Brain microvascular endothelial cell (primary cell): ENCODE measurements at regions not wholly inside any gene's neighbourhood (a gene's known extent, or its start where the extent isn't known, plus 50 kb on each side); places are given as distances from the start of the nearest gene placed in this dataset.

Experiments
- DNase-seq: peaks from one replicate; pipeline ENCODE4 v3.0.0-alpha.2; 2020
- H3K27ac ChIP-seq: fragments of 250-450 bp; sonication (Bioruptor Pico); 2 replicates; pipeline ENCODE4 v1.5.1; 2020; ENCODE audit warnings: mild to moderate bottlenecking, moderate library complexity
- H3K27me3 ChIP-seq: fragments of 250-450 bp; sonication (Bioruptor Pico); replicated peaks from 2 replicates; pipeline ENCODE4 v1.5.1; 2020; ENCODE audit warnings: mild to moderate bottlenecking
- H3K36me3 ChIP-seq: fragments of 250-450 bp; sonication (Bioruptor Pico); replicated peaks from 2 replicates; pipeline ENCODE4 v1.5.1; 2020; ENCODE audit warnings: mild to moderate bottlenecking
- H3K4me3 ChIP-seq: 2 replicates; pipeline ENCODE4 v1.5.1; 2011; ENCODE audit warnings: low read depth, mild to moderate bottlenecking, control low read depth, low read length, moderate library complexity
- in situ Hi-C: cut with HindIII; loops from 2 replicates; pipeline ENCODE4 v1.10.0; 2017; ENCODE audit warnings: low sequenced_read_pairs, low pct_ligation_motif_present
- TF ChIP-seq, protein P1 (sequence below): IDR thresholded peaks from 2 replicates; pipeline ENCODE4 v1.5.1; 2011; ENCODE audit warnings: low read depth, mild to moderate bottlenecking, moderate library complexity, low read length, control low read depth, inconsistent platforms; ENCODE audit errors: missing control alignments

DNA sequence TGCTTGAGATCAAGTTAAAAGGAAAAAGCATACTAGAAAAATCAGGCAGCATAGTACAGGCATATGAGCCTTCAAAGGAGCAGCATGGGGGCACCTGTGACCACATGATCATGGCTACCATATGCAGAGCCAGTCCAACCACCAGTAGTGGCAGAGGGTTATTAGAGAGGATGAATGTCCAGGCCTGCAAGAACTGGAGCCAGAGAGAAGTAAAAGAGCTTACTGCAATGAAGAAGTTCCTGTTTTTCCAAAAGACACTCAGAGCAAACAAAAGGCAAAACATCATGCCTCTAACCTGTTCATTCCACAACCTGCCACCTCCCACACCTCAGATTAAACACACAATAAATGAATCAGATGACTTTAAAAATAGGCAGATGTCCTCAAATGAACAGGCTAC is 99.6 kb upstream of the NAMPT start:
- TF ChIP-seq, protein P1, sequence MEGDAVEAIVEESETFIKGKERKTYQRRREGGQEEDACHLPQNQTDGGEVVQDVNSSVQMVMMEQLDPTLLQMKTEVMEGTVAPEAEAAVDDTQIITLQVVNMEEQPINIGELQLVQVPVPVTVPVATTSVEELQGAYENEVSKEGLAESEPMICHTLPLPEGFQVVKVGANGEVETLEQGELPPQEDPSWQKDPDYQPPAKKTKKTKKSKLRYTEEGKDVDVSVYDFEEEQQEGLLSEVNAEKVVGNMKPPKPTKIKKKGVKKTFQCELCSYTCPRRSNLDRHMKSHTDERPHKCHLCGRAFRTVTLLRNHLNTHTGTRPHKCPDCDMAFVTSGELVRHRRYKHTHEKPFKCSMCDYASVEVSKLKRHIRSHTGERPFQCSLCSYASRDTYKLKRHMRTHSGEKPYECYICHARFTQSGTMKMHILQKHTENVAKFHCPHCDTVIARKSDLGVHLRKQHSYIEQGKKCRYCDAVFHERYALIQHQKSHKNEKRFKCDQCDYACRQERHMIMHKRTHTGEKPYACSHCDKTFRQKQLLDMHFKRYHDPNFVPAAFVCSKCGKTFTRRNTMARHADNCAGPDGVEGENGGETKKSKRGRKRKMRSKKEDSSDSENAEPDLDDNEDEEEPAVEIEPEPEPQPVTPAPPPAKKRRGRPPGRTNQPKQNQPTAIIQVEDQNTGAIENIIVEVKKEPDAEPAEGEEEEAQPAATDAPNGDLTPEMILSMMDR: no peak
- Histone ChIP-seq H3K27ac (no peak overlapping the region), H3K4me3 (no peak overlapping the region), H3K27me3 (no peaks in the 10 kb centered on the region), H3K36me3 (no peaks in the 10 kb centered on the region)
- in situ Hi-C loops: no loop called here
- DNase-seq: no peak

DNA sequence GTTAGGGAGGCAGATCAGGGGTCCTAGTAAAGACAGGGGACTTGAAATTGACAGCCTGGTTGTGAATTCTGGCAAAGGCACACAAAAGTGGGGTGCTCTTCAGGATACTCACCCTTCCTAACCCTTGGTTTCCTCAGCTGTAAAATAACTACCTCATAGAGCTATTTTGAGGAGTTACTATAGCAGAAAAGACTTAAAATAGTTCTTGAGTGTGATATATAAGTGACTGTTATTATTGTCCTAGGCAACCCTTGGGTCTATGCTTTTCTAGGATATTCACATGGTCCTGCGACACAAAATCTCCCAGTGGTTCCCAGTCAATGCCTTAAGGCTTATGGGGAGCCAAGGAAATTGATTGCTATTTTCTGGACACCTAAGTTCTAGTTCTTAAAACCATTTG is 98.1 kb upstream of the NAMPT start:
- no peaks in the 10 kb centered on the region for H3K36me3 ChIP-seq
- no peak for DNase-seq
- no peak overlapping the region for H3K27ac ChIP-seq
- TF ChIP-seq, protein P1: no peak
- no peak overlapping the region for H3K4me3 ChIP-seq
- in situ Hi-C loops: no loop called here
- H3K27me3 ChIP-seq: no peaks in the 10 kb centered on the region

DNA sequence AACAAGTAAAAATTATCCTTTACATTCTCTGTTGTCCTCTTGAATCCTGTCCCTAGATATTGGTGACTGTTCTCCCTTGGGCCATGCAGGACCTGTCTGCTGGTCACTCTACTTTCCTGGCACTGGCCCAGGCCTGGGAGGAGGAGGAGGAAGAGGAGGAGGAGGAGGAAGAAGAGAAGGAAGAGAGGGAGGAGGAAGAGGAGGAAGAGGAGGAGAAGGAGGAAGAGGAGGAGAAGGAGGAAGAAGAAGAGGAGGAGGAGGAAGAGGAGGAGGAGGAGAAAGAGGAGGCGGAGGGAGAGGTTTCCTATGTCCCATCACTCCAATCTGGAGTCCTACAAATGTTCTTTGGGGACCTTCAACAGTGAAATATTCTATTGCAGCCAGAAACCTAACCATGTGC is 97.3 kb upstream of the NAMPT start:
- H3K27ac ChIP-seq: no peak overlapping the region
- TF ChIP-seq, protein P1: no peak
- in situ Hi-C loops: no loop called here

DNA sequence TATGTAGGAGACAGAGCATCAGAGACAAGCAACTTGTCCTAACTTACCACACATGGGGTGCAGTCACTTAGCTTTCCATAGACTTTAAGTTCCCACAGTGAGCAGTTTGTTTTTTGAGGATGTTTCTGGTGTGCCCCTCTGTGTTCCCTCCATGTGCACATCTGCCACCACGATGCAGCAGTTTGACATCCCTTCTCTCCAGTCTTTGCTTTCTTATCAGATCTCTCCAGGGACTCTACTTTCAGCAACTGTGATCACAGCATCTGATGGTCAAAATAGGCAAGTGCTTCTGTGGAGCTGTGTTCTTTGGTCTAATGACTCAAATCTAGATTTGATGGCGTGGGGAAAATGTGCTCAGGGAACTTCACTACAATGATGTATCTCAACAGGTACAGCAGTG is 96.5 kb upstream of the NAMPT start:
- no peaks in the 10 kb centered on the region for H3K36me3 ChIP-seq
- H3K27ac ChIP-seq: no peak overlapping the region
- DNase-seq: no peak
- no peaks in the 10 kb centered on the region for H3K27me3 ChIP-seq
- TF ChIP-seq, protein P1: no peak
- in situ Hi-C loops: no loop called here
- no peak overlapping the region for H3K4me3 ChIP-seq

More for the DNA sequence above, 97.3 kb upstream of the NAMPT start:
- H3K36me3 ChIP-seq: no peaks in the 10 kb centered on the region
- no peak overlapping the region for H3K4me3 ChIP-seq
- H3K27me3 ChIP-seq: no peaks in the 10 kb centered on the region
- DNase-seq: no peak

DNA sequence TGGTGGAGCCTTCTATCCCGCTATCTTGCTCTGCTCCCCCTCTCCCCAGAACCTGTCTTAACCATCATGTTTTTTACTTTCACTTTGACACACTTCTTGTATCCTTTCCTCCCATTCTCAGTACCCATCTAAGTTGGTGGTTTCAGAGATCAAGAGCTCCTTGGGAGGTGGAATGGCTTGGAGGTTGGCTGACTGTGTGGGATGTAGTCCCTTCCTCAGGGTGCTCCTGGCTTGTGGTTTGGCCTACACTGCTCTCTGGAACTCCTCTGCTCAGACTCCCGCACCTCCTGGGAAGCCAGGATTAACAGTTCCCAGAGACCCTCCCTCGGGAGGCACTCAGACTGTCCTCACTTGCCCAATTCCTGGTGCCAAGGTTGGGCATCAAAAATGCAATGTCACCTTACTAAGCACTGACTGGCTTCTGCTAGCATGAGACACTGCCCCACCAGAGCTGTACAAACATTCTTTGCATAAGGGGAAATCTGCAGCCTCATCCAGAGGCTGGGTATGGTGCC is 93.1 kb upstream of the NAMPT start:
- DNase-seq: no peak
- H3K27me3 ChIP-seq: no peaks in the 10 kb centered on the region
- no peaks in the 10 kb centered on the region for H3K36me3 ChIP-seq
- H3K27ac ChIP-seq: no peak overlapping the region
- H3K4me3 ChIP-seq: no peak overlapping the region
- TF ChIP-seq, protein P1: no peak
- in situ Hi-C loops: no loop called here
